Ishikawa (cell line): ENCODE measurements at regions not wholly inside any gene's neighbourhood (a gene's known extent, or its start where the extent isn't known, plus 50 kb on each side); places are given as distances from the start of the nearest gene placed in this dataset.

Experiments used
- CEBPB ChIP-seq: IDR thresholded peaks from 2 replicates; pipeline ENCODE4 v1.6.1; 2012
- CREB1 ChIP-seq: IDR thresholded peaks from 2 replicates; pipeline ENCODE4 v1.6.1; 2012; ENCODE audit warnings: low read depth
- EGR1 ChIP-seq: IDR thresholded peaks from 2 replicates; pipeline ENCODE4 v1.6.1; 2012
- EP300 ChIP-seq: IDR thresholded peaks from 2 replicates; pipeline ENCODE4 v1.6.1; 2012; ENCODE audit warnings: borderline replicate concordance
- FOXM1 ChIP-seq: IDR thresholded peaks from 2 replicates; pipeline ENCODE4 v1.6.1; 2012; ENCODE audit warnings: low read depth, borderline replicate concordance
- MAX ChIP-seq: IDR thresholded peaks from 2 replicates; pipeline ENCODE4 v1.6.1; 2012
- NFIC ChIP-seq: IDR thresholded peaks from 2 replicates; pipeline ENCODE4 v1.6.1; 2012
- RAD21 ChIP-seq: IDR thresholded peaks from 2 replicates; pipeline ENCODE4 v1.6.1; 2012; ENCODE audit warnings: low read depth
- REST ChIP-seq: IDR thresholded peaks from 2 replicates; pipeline ENCODE4 v1.6.1; 2012; ENCODE audit warnings: low read depth, mild to moderate bottlenecking
- TAF1 ChIP-seq: IDR thresholded peaks from 2 replicates; pipeline ENCODE4 v1.6.1; 2012; ENCODE audit warnings: low read depth, mild to moderate bottlenecking
- TCF12 ChIP-seq: IDR thresholded peaks from 2 replicates; pipeline ENCODE4 v1.6.1; 2012; ENCODE audit warnings: low read depth
- TEAD4 ChIP-seq: IDR thresholded peaks from 2 replicates; pipeline ENCODE4 v1.6.1; 2012
- USF1 ChIP-seq: IDR thresholded peaks from 2 replicates; pipeline ENCODE4 v1.6.1; 2012
- YY1 ChIP-seq: IDR thresholded peaks from 2 replicates; pipeline ENCODE4 v1.6.1; 2012; ENCODE audit warnings: low read depth
- ZBTB7A ChIP-seq: IDR thresholded peaks from 2 replicates; pipeline ENCODE4 v1.6.1; 2012; ENCODE audit warnings: low read depth

- TF ChIP-seq RAD21 (no peak), EGR1 (no peak), ZBTB7A (no peak), USF1 (no peak), MAX (no peak), CEBPB (no peak), CREB1 (no peak), YY1 (no peak), FOXM1 (no peak), REST (no peak), TAF1 (no peak), EP300 (no peak), NFIC (no peak), TEAD4 (no peak), TCF12 (no peak)
Observed at GRCh38 chr7:113825832-113826231, 93.0 kb downstream of the PPP1R3A start.

GRCh38 chr7:113824117-113824823, 94.5 kb downstream of the PPP1R3A start:
- no peak for TF ChIP-seq FOXM1

- TF ChIP-seq TEAD4 (no peak), TAF1 (no peak), CEBPB (no peak), NFIC (no peak), USF1 (no peak), MAX (no peak), EP300 (no peak), REST (no peak)
Observed at GRCh38 chr7:113819474-113819873, 99.3 kb downstream of the PPP1R3A start.

- TF ChIP-seq FOXM1 (no peak), TCF12 (no peak), CREB1 (no peak), REST (no peak), EGR1 (no peak), EP300 (no peak), TEAD4 (no peak), YY1 (no peak)
Observed at GRCh38 chr7:113816639-113817038, 102.2 kb downstream of the PPP1R3A start.

- TF ChIP-seq EGR1 (no peak), CREB1 (no peak), RAD21 (no peak), TEAD4 (no peak), NFIC (no peak), YY1 (no peak), TAF1 (no peak), MAX (no peak), EP300 (no peak), FOXM1 (no peak), USF1 (no peak), REST (no peak), TCF12 (no peak), CEBPB (no peak), ZBTB7A (no peak)
Observed at GRCh38 chr7:113813471-113813870, 105.3 kb downstream of the PPP1R3A start.
